Panc1 (cell line): ENCODE measurements at regions not wholly inside any gene's neighbourhood (a gene's known extent, or its start where the extent isn't known, plus 50 kb on each side); places are given as distances from the start of the nearest gene placed in this dataset.

ENCODE experiments used
- ATAC-seq: fragments of 200-7000 bp; cut with Tn5 transposase; 2 replicates; pipeline ENCODE4 v1.9.1; 2020; ENCODE audit warnings: mild to moderate bottlenecking, moderate library complexity
- BruUV-seq: library from RNA; stranded (reverse); fragments of 400-500 nt; replicated peaks from 2 replicates; lab custom pipeline; 2021; lab: Mats Ljungman, UMichigan
- CTCF ChIA-PET: fragments of 300-600 bp; sonication (Branson Sonifier 250); formaldehyde crosslinking; loops from one replicate; lab custom pipeline; 2022; ENCODE audit warnings: antibody characterized with exemption; lab: Charles Lee
- POLR2A ChIA-PET: fragments of 300-600 bp; sonication (Branson Sonifier 250); formaldehyde crosslinking; loops from one replicate; lab custom pipeline; 2022; ENCODE audit warnings: antibody characterized with exemption; lab: Charles Lee
- DNase-seq: peaks from one replicate; pipeline ENCODE4 v3.0.0-alpha.2; 2010; ENCODE audit warnings: low read depth, low spot score
- H3K27ac ChIP-seq: 2 replicates; pipeline ENCODE4 v1.5.1; 2011; ENCODE audit warnings: mild to moderate bottlenecking, low read length, inconsistent platforms
- H3K27me3 ChIP-seq: fragments of 200-500 bp; sonication (Bioruptor generic); 2 replicates; pipeline ENCODE4 v1.6.0; 2014; ENCODE audit warnings: low read length, inconsistent platforms; ENCODE audit not compliant: control insufficient read depth, insufficient read depth
- H3K36me3 ChIP-seq: fragments of 200-500 bp; sonication (Bioruptor generic); 2 replicates; pipeline ENCODE4 v1.5.1; 2014; ENCODE audit warnings: inconsistent platforms, mild to moderate bottlenecking, low read length, moderate library complexity; ENCODE audit not compliant: control insufficient read depth, insufficient read depth
- H3K4me1 ChIP-seq: 2 replicates; pipeline ENCODE4 v1.5.1; 2011; ENCODE audit warnings: inconsistent platforms, mild to moderate bottlenecking, low read length, moderate library complexity; ENCODE audit not compliant: control insufficient read depth, insufficient read depth
- H3K4me3 ChIP-seq, 2 experiments: 2 replicates each; pipeline ENCODE4 v1.5.1; 2011 to 2012; ENCODE audit warnings: low read depth in 2 of 2, low read length in 2 of 2, mild to moderate bottlenecking in 2 of 2, inconsistent platforms in 1 of 2, moderate library complexity in 1 of 2
- H3K9me3 ChIP-seq: fragments of 200-500 bp; sonication (Bioruptor generic); 2 replicates; pipeline ENCODE4 v1.5.1; 2014; ENCODE audit warnings: low read depth, mild to moderate bottlenecking, inconsistent platforms, low read length, moderate library complexity; ENCODE audit not compliant: control insufficient read depth, insufficient read depth
- POLR2AphosphoS5 ChIP-seq: IDR thresholded peaks from 2 replicates; pipeline ENCODE4 v1.6.1; 2012; ENCODE audit warnings: mild to moderate bottlenecking, low read depth, low read length, moderate library complexity
- SIN3A ChIP-seq: IDR thresholded peaks from 2 replicates; pipeline ENCODE4 v1.6.1; 2012; ENCODE audit warnings: low read depth, mild to moderate bottlenecking, low read length, moderate library complexity, borderline replicate concordance; ENCODE audit not compliant: insufficient read depth
- TCF7L2 ChIP-seq: IDR thresholded peaks from 2 replicates; pipeline ENCODE4 v1.6.1; 2011; ENCODE audit warnings: mild to moderate bottlenecking, low read depth, low read length, inconsistent platforms
- in situ Hi-C: cut with HindIII; loops from 2 replicates; pipeline ENCODE4 v1.10.0; 2016; ENCODE audit warnings: low sequenced_read_pairs, low pct_unique_long_range_greater_than_20kb
- intact Hi-C: fragments of 100-400 bp; cut with micrococcal nuclease; formaldehyde crosslinking; loops from one replicate; pipeline ENCODE4 v1.10.0; 2022; ENCODE audit not compliant: unreplicated experiment
- TF ChIP-seq, protein P1 (sequence below), 2 experiments: IDR thresholded peaks; 2 replicates each; pipeline ENCODE4 v1.6.1; 2011 to 2012; ENCODE audit warnings: low read depth in 2 of 2, control low read depth in 1 of 2, low read length in 1 of 2, mild to moderate bottlenecking in 1 of 2, moderate library complexity in 1 of 2; ENCODE audit not compliant: insufficient read depth in 1 of 2
- TF ChIP-seq, protein P2 (sequence below): fragments of 450-650 bp; IDR thresholded peaks from 2 replicates; pipeline ENCODE4 v1.5.1; 2017; ENCODE audit warnings: mild to moderate bottlenecking

DNA sequence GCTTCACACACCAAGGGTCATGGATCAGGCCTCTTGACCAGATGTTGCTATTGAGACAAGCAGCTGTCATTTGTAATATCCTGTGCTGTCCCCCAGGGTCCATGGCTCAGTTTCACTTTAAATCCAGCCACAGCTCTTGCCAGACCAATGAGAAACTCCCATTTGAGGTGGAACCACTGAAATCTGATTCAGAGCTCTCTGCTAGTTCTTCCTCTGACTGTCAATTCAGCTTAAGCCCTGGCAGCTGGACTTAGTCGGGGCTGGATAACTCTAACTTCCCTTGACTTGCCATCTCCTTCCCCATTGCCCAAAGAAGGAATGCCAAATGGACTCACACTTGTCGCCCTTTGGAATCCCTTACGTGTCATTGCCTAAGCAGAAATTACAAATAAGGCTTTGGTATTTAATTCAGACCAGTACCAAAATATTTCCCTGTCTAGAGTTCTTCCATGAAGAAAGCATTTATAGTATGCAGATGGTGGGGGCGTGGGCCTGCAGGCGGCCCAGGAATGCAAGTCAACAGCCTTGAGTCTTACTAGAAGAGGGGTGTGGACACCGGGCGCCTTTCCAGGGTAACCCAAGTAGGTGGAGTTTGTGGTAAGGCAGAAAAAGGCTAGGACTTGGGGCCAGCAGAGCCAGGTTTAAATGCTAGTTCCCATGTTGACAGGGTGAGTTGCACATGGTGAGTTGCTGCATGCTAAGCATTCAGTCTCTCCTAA lies 96.9 kb upstream of the TMPO start:
- in situ Hi-C loops (no loop called here), intact Hi-C loops (no loop called here)
- no TSS peak for BruUV-seq
- Histone ChIP-seq H3K36me3 (no peaks in the 10 kb centered on the region), H3K27me3 (no peaks in the 10 kb centered on the region; the same call in 1 of the 2 replicates), H3K9me3 (no peaks in the 10 kb centered on the region), H3K4me1 (no peaks in the 10 kb centered on the region), H3K4me3 (no peak overlapping the region), H3K27ac (no peak overlapping the region)
- TF ChIP-seq, protein P1, sequence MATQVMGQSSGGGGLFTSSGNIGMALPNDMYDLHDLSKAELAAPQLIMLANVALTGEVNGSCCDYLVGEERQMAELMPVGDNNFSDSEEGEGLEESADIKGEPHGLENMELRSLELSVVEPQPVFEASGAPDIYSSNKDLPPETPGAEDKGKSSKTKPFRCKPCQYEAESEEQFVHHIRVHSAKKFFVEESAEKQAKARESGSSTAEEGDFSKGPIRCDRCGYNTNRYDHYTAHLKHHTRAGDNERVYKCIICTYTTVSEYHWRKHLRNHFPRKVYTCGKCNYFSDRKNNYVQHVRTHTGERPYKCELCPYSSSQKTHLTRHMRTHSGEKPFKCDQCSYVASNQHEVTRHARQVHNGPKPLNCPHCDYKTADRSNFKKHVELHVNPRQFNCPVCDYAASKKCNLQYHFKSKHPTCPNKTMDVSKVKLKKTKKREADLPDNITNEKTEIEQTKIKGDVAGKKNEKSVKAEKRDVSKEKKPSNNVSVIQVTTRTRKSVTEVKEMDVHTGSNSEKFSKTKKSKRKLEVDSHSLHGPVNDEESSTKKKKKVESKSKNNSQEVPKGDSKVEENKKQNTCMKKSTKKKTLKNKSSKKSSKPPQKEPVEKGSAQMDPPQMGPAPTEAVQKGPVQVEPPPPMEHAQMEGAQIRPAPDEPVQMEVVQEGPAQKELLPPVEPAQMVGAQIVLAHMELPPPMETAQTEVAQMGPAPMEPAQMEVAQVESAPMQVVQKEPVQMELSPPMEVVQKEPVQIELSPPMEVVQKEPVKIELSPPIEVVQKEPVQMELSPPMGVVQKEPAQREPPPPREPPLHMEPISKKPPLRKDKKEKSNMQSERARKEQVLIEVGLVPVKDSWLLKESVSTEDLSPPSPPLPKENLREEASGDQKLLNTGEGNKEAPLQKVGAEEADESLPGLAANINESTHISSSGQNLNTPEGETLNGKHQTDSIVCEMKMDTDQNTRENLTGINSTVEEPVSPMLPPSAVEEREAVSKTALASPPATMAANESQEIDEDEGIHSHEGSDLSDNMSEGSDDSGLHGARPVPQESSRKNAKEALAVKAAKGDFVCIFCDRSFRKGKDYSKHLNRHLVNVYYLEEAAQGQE (IDR thresholded peaks at IDR 0.05; ENCODE audit: insufficient read depth in 1 of 2, low read depth in 2 of 2, low read length in 1 of 2): no peak
- TF ChIP-seq, protein P2, sequence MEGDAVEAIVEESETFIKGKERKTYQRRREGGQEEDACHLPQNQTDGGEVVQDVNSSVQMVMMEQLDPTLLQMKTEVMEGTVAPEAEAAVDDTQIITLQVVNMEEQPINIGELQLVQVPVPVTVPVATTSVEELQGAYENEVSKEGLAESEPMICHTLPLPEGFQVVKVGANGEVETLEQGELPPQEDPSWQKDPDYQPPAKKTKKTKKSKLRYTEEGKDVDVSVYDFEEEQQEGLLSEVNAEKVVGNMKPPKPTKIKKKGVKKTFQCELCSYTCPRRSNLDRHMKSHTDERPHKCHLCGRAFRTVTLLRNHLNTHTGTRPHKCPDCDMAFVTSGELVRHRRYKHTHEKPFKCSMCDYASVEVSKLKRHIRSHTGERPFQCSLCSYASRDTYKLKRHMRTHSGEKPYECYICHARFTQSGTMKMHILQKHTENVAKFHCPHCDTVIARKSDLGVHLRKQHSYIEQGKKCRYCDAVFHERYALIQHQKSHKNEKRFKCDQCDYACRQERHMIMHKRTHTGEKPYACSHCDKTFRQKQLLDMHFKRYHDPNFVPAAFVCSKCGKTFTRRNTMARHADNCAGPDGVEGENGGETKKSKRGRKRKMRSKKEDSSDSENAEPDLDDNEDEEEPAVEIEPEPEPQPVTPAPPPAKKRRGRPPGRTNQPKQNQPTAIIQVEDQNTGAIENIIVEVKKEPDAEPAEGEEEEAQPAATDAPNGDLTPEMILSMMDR: no peak
- TF ChIP-seq POLR2AphosphoS5: no peak
- TF ChIP-seq TCF7L2: no peak
- TF ChIP-seq SIN3A: no peak
- CTCF ChIA-PET: no interaction called here
- ATAC-seq: no peak
- no peak for DNase-seq
- POLR2A ChIA-PET: no interaction called here

DNA sequence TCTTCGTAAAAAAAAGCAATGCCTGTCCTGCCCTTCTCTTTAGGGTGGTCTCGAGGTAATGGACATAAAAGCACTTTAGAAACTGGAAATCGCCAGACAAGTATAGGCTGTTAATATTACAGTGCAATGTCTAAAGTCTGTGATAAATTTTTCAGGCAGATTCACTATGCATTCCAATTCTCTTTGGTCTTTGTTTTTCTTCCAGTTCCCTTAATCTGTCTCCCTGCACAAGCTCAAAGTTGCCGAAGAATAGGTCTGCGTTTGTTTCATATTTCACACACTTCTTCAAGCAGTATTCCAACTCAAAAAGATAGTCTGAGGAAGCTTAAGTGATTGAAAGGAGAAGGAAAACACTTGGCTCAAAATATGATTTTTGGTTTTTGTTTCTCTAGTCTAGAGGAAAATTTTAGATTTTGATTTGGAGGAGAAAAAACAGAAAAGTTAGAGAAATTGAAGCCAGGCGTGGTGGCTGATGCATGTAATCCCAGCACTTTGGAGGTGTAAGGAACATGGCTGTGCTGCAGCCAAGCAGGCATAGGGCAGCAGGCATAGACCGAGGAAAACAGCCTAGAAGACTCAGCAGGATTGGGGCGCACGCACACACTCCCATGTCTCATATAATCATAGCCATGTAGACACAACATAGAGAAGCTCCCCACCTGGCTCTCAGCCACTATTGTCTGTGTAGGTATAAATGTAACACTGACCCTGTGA lies 96.2 kb upstream of the TMPO start:
- DNase-seq (no peak), ATAC-seq (no peak)
- no TSS peak for BruUV-seq
- Histone ChIP-seq H3K4me3 (no peak overlapping the region), H3K27me3 (no peaks in the 10 kb centered on the region; the same call in 1 of the 2 replicates), H3K27ac (no peak overlapping the region), H3K4me1 (no peaks in the 10 kb centered on the region), H3K9me3 (no peaks in the 10 kb centered on the region), H3K36me3 (no peaks in the 10 kb centered on the region)
- ChIA-PET POLR2A (no interaction called here), CTCF (no interaction called here)
- TF ChIP-seq POLR2AphosphoS5: no peak
- no peak for TF ChIP-seq TCF7L2
- TF ChIP-seq, protein P1 (IDR thresholded peaks at IDR 0.05; ENCODE audit: insufficient read depth in 1 of 2, low read depth in 2 of 2, low read length in 1 of 2): no peak
- TF ChIP-seq, protein P2: no peak
- no peak for TF ChIP-seq SIN3A
- intact Hi-C loops (no loop called here), in situ Hi-C loops (no loop called here)
